ENCODE measurements at regions not wholly inside any gene's neighbourhood (a gene's known extent, or its start where the extent isn't known, plus 50 kb on each side); places are given as distances from the start of the nearest gene placed in this dataset.

DNA sequence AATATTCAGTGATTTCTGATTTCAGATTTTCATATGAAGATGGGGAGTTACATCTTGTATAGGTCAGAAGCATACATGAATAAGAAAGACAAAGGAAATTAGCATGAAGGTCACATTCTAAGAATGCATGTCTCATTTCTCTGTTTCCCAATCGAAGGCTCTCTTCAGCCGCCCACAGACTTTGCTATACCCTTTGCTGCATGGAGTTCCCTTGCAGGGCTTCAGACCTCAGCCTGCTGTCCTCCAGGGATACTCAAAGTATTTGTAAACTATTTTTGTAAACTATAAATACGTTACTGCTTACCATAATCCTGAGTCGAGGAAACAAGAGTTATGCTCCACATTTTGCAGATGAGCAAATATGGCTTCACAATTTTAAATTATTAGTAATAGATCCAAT is 738.4 kb downstream of the PCDH18 start:
- TF ChIP-seq NFIC (IDR thresholded peaks at IDR 0.05), result no peak
- TF ChIP-seq EP300 (IDR thresholded peaks at IDR 0.05; ENCODE audit: borderline replicate concordance), result no peak
- no peak for TF ChIP-seq RAD21 (IDR thresholded peaks at IDR 0.05; ENCODE audit: low read depth)

Measured in Ishikawa (cell line).